NCI-H1105 (cell line): ENCODE measurements at regions not wholly inside any gene's neighbourhood (a gene's known extent, or its start where the extent isn't known, plus 50 kb on each side); places are given as distances from the start of the nearest gene placed in this dataset.

ENCODE experiments used
- DNase-seq: peaks from one replicate; lab custom pipeline; 2025; lab: John Stamatoyannopoulos, UW

- no peak for DNase-seq
Observed at GRCh38 chr5:113800686-113801085, 287.2 kb downstream of the YTHDC2 start.

GRCh38 chr5:113804264-113804663 lies 290.8 kb downstream of the YTHDC2 start:
- DNase-seq = no peak

GRCh38 chr5:113804943-113805342 lies 291.4 kb downstream of the YTHDC2 start:
- no peak for DNase-seq

GRCh38 chr5:113806250-113806649 lies 292.8 kb downstream of the YTHDC2 start:
- DNase-seq = no peak

GRCh38 chr5:113806904-113807303 lies 293.4 kb downstream of the YTHDC2 start:
- no peak for DNase-seq

GRCh38 chr5:113807427-113807991 lies 294.0 kb downstream of the YTHDC2 start:
- DNase-seq = no peak

- no peak for DNase-seq
Observed at GRCh38 chr5:113808956-113809355, 295.5 kb downstream of the YTHDC2 start.

GRCh38 chr5:113809626-113810025 lies 296.1 kb downstream of the YTHDC2 start:
- no peak for DNase-seq

- DNase-seq = no peak
Observed at GRCh38 chr5:113813466-113813865, 300.0 kb downstream of the YTHDC2 start.

- no peak for DNase-seq
Observed at GRCh38 chr5:113817683-113818082, 304.2 kb downstream of the YTHDC2 start.

GRCh38 chr5:113823696-113824095 lies 310.2 kb downstream of the YTHDC2 start:
- no peak for DNase-seq

GRCh38 chr5:113824307-113824706 lies 310.8 kb downstream of the YTHDC2 start:
- DNase-seq = no peak

- DNase-seq = no peak
Observed at GRCh38 chr5:113825176-113825575, 311.7 kb downstream of the YTHDC2 start.

- no peak for DNase-seq
Observed at GRCh38 chr5:113846941-113847340, 333.4 kb downstream of the YTHDC2 start.

GRCh38 chr5:113864437-113864836 lies 350.9 kb downstream of the YTHDC2 start:
- DNase-seq = no peak

GRCh38 chr5:113866763-113867162 lies 353.3 kb downstream of the YTHDC2 start:
- DNase-seq = no peak

- DNase-seq = no peak
Observed at GRCh38 chr5:113869611-113870010, 356.1 kb downstream of the YTHDC2 start.

GRCh38 chr5:113871972-113872371 lies 358.5 kb downstream of the YTHDC2 start:
- no peak for DNase-seq

- peak; percentile 56 for DNase-seq
Observed at GRCh38 chr5:113875096-113875495, 361.6 kb downstream of the YTHDC2 start.

- DNase-seq = no peak
Observed at GRCh38 chr5:113891491-113891890, 378.0 kb downstream of the YTHDC2 start.

- DNase-seq = no peak
Observed at GRCh38 chr5:113896789-113897188, 383.3 kb downstream of the YTHDC2 start.

- DNase-seq = no peak
Observed at GRCh38 chr5:113897748-113898147, 384.3 kb downstream of the YTHDC2 start.

GRCh38 chr5:113900141-113900540 lies 386.6 kb downstream of the YTHDC2 start:
- DNase-seq = no peak

GRCh38 chr5:113900816-113901215 lies 387.3 kb downstream of the YTHDC2 start:
- no peak for DNase-seq

GRCh38 chr5:113901718-113902117 lies 388.2 kb downstream of the YTHDC2 start:
- no peak for DNase-seq
